GM19238 (cell line): ENCODE measurements at regions not wholly inside any gene's neighbourhood (a gene's known extent, or its start where the extent isn't known, plus 50 kb on each side); places are given as distances from the start of the nearest gene placed in this dataset.

ENCODE experiments used
- DNase-seq: peaks from one replicate; pipeline ENCODE4 v3.0.0; 2011; ENCODE audit warnings: low spot score; ENCODE audit not compliant: insufficient read length

DNA sequence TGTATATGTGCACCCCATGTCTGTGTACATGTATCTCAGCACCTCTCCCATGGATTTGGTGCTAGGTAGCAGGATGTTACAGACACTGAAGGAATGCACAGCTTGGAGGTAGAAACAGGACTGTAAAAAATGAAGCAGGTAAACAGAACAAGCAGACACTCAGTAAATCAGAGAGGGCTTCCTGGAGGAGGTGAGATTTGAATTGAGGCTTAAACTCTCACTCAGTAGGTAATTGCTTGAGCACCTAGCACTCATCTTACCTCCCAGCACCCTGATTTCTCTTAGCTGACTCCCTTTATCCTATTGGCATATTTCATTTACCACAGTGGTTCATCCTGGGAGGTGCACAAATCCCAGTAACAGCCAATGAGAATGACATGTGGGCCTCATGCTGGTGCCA is 537.9 kb upstream of the RAB6C start:
- no peak for DNase-seq

DNA sequence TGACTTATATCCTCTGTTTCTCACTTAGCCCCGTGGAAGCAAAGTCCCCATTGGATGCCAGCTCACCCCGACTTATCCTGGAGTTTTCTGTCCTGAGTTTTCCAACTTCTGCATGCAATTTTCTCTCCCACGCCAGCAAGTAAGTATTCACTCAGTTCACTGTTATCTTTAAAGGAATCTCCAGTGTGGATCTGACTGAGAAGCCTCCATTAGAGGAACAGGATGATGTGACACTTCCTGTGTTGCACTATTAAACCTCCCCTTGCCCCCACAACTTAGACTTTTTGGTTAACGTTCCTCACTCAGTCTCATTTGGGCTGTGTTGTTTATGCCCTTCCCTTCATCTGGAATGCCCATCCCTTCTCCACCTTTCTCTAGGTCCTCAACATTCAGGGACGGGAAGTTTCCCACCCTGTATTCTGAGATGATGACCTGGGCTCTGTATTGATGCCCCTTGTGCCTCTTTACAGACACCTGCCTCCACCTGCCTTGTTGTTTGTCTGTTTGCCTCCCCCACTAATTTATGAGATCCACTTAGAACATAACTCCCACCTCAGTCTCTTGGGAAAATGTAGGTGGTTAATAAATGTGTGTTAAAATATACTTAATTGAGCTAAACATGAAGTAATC is 536.1 kb upstream of the RAB6C start:
- DNase-seq, result no peak

DNA sequence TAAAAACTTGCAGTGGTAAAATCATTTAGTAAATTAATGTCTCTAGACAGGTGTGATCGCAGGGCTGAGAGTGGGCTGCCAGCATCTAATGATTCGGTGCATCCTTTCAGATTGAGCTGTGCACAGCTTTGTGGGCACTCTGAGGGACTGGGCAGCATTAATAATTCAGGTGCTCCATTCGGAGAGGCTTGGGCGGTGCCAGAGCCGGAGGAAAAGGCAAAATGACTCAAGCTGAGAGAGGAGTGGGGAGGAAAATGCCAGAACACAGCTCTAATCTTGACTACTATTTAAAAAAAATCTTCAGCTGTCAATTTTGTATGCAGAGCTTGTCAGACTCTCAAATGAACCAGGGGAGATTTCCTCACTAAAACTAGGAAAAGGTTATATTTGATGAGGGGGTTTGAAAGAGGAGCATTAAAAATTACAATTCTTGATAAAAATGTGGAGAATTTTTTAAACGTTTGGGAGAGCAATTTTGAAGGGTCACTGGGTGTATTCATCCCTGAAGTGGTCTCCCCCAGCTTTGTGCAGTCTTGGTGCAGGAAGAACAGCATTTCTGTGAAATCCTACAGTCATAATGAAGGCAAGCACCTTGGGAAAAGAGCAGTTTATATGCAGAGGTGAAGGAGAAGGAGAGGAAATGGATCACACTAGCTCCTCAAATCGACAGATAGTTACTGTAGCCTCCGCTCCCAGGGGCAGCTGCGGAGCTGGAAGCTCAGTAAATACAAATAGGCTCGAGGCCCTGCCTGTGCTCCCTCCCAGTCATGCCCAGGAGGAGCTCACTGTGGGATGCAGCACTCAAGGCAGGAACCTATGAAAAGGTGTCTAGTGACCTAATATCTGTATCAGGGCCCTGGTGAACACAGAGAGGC is 535.4 kb upstream of the RAB6C start:
- DNase-seq, result no peak

GRCh38 chr2:129444751-129445150 is 534.7 kb upstream of the RAB6C start:
- DNase-seq, result no peak

DNA sequence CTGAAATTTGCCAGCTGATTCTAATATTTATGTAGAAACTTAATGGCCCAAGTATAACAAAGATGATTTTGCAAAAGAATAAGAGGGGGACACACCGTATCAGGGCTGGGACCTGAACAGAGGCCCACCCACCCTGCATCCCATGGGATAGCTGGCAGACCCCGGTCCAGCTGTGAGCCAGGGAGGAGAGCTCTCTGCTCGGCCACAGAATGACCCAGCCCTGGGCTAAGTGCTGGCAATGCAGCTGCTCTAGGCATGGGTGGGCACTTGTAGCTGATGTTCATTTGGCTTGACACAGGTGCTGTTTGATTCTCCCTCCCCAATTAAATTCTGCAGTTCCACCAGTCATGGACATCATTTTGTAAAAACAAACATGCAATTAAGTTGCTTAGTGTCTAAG is 522.8 kb upstream of the RAB6C start:
- no peak for DNase-seq

DNA sequence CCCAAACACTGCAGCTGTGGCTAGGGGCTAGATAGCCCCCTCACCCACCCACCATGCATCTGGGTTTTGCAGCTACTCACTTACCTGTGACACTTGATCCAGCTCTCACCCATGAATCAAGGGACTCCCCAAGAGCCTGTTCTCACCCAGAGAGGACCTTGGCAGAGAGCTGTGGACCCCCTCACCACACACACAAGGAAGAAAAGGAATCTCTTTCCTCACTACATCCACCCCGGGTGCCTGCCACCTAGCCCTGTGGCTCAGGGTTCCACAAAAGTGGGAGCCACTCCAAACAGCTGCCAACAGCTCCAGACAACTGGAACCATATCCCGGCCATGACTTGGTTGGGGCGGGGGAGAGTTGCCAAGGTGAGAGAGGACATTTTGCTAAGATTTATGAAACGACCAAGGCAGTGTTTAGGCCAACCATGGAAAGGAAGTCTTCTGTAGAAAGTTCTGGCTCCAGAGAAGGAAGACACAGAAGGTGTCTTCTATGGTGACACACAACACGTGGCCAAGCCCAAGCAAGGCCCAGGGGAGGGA is 522.1 kb upstream of the RAB6C start:
- DNase-seq, result no peak

DNA sequence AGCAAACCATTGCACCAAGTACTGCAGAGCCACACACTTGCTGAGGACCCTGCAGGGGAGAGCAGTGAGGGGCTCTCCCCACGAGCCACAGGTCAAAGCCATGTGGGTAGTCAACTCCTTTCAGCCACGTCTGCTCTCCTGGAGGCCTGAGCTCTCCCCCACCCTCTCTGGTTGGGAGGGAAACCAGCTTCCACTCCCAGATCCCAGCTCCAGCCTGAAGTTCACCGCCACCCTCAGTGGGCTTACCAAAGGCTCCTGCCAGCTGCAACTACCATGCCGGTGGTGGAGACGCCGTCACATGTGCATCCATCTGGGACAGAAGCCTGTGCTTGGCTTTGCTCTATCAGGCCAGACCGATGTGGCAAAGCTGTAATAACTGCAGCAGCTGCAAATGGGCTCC is 521.5 kb upstream of the RAB6C start:
- no peak for DNase-seq

DNA sequence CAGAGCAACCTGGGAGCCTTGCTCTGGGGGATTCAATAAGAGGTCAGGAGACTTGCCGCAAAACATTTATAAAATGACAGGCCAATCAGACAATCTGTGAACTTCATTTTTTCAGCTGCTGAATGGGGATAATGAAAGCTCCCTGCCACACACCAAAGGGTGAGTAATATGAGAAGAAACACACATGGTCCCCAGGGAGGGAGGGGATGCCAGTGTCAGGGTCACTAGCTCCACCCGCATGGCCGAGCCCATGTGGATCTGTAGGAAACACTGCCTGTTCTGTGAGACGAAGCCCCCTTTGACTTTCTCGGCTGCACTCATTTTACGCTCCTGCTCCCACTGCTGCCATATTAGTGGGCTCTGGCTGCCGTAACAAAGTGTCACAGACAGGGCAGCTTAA is 521.0 kb upstream of the RAB6C start:
- no peak for DNase-seq

DNA sequence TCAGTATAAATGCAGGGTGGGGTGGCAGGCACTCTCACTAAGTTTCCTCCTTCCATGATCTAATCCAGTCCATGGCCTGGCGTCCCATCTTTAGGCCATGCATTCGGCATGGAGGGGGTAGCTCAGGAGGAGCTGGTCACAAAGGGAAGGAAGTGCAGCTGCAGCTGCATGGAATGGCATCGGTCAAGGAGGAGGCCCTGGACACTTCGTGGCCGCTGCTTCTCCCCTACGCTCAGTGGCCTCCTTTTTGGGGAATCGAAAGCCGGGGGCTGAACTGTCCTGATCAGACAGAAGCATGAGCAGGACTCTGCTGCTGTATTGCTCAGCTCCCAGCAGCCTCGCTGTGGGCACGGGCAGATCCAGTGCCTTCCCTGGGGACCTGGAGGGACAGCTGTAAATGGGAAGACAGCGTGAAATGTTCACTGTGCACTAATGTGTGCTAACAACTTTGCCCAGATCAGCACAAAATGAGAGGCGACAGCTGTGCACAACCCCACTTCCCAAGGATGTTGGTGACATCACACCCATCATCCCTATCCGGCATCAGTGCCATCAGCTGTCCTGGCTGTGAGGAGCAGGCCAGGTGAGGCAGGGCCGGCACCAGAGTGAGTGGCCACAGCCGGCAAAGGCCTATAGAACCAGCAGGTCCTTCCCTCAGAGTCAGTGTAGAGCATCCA is 520.1 kb upstream of the RAB6C start:
- no peak for DNase-seq

GRCh38 chr2:129459881-129460280 is 519.6 kb upstream of the RAB6C start:
- DNase-seq, result no peak

DNA sequence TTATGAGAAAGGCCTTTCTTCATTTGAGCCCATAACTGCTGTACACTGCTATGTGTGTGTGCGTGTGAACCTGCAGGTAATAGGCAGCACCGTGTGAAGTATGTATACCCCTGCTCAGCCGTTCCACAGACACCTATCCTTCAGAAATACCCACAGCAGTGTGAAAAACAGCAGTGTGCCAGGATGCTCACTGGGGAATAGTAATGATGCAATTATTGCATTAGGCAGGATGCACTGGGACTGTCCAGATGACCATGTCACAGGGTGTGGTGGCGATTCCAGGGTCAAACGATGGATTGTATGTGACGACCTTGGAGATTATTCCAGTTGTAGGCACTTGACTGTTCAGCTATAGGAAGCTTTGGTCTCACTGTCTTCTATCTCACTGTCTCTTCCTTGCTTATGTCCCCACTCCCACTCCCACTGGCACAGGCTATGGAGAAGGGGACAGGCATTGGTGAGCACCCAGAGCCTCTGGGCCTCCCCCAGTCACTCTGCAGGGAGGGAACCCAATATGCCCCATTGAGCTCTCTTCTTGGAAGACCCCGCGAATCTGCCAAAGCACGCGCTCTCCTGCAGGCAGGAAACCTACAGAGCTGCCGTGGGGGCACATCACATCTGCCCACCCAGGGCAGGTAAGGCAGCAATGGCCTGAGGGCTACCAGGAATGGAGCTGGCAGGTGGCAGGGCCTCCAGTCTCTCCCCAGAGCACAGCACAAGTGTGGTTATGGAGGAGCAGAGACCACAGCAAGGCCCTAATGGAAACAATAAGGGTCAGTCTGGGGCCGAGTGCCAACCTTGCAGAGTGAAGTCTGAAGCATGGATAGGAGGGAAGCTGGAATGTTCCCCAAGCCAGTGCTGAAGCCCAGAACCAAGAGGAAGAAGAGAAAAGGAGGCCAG is 518.9 kb upstream of the RAB6C start:
- DNase-seq, result no peak

- DNase-seq, result no peak
Measured at GRCh38 chr2:129462349-129462748, 517.1 kb upstream of the RAB6C start.

DNA sequence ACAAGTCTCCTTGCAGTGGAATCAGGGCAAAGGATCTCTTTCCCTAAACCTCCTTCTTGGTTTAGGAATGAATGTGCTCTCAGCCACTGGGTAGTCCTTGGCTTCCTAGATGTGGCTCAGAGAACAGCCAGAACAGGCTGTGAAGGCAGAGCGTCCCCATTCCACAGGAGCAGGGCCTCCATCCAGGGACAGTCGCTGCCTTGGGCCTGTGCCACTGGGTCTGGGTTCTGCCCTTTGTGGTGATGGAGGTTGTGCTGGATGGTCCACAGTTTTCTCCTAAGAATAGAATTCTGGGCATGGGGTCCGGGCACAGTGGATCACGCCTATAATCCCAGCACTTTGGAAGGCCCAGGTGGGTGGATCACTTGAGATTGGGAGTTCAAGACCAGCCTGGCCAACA is 516.5 kb upstream of the RAB6C start:
- DNase-seq, result no peak

GRCh38 chr2:129464036-129464435 is 515.4 kb upstream of the RAB6C start:
- DNase-seq, result no peak

DNA sequence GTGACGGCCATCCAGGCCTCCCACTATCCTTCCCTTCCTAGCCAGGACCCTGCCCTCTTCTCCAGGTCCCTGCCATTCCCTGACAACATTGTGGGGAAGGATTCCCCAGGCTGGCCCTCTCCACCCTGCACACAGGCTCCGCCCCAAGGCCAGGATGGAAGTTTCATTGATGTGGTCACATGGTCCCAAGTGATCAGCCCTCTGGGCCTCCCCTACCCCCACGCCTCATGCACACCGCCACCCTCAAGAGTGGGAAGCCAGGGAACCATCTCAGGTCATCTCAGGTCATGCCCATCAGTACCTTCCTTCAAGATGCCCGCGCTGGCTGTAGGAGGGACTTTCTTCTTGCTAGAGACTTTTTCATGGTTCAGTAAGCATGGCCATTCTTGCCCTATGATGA is 514.8 kb upstream of the RAB6C start:
- DNase-seq, result no peak

- no peak for DNase-seq
Measured at GRCh38 chr2:129465045-129465444, 514.4 kb upstream of the RAB6C start.

GRCh38 chr2:129466389-129466788 is 513.1 kb upstream of the RAB6C start:
- DNase-seq, result no peak

DNA sequence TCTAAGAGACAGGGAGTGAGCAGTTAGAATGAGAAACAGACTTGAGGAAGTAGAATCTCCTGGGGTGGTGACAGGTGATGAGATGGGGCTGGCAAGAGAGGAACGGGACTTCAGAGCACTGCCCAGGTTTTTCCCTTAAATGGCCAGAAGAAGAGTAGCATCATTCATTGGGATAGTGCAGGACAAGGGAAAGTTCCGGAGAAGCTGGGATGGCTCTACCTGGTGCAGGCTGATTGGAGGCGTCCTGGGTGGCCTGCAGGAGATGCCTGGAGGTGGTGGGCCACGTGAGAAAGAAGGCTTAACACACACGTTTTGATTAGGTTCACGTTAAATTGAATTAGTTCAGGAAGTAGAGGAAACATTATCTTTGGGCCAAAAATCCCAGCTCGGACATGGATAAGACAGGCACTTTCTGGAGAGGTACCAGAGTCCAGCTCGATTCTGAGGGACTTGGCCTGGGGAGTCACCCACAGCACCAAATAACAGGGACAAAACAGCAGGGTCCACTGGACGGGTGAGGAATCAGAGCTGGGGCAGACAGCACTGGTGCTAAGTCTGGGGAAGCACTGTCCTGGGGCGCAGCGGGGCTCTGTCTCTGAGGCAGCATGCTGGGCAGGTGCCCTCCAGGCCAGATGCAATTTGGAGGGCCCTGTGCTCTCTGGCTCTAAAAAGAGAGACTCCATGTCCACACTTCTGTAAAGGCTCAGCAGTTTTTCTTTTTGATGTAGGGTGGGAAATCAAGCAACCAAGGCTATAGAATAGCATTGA is 512.3 kb upstream of the RAB6C start:
- DNase-seq, result no peak

GRCh38 chr2:129467941-129468340 is 511.5 kb upstream of the RAB6C start:
- DNase-seq, result no peak

GRCh38 chr2:129468879-129469278 is 510.6 kb upstream of the RAB6C start:
- no peak for DNase-seq
